ENCODE measurements at regions not wholly inside any gene's neighbourhood (a gene's known extent, or its start where the extent isn't known, plus 50 kb on each side); places are given as distances from the start of the nearest gene placed in this dataset.
"Not testable (repeated sequence)": the region's sequence is repeated elsewhere in the genome, so short reads cannot be mapped to it uniquely, and the experiment has no call there.

DNA sequence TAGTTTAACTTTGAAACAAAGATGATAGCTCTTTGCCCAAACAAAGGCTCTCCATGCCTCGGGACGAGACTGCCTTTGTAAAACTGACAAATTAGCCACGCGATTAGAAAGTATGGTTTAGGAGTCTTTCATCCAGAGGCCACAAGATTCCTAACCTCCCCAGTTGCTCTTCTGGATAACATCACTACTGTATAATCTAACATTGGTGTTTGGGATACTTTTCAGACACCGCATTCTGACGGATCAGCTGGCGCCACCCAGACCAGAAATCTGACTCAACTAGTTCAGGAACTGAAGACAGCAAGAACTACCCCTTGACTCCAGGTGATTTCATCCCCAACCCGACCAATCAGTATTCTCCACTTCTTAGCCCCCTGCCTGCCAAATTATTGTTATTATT, 98.1 kb upstream of the TEX13D start:
- DNase-seq (ENCODE audit: low read depth in 2 of 3, low spot score in 2 of 3): no peak

DNA sequence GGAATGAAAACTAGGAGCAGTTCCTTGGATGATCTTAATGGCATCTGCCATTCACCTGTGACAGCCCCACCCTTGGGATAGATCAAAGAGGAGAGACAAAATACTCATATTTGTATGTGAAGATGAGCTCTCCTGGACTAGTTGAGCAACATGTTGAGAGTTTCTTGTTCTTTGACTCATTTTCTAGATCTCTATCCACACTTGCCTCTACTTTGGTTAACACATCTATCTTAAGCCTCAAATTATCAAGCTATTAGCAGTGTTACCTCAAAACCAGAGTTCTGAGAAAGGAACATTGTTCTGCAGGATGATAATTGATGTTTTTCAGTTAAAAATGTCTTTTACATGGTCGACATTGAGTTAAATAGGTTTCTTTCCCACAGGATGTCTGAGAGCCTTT, 94.2 kb upstream of the TEX13D start:
- DNase-seq (ENCODE audit: low read depth in 2 of 3, low spot score in 2 of 3): no peak

DNA sequence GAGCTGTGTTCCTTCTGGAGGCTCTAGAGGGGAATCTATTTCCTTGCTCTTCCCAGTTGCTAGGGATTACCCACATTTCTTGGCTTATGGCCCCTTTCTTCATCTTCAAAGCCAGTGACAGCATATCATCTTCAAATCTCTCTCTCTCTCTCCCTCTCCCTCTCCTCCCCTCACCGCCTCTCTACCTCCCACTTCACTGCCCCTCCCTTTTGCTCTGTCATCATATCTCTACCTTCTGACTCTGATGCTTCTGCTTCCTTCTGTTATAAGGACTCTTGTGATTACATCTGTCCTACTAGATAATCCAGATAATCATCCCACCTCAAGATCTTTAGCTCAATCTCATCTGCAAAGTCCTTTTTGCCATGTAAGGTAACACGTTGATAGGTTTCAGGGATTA, 93.1 kb upstream of the TEX13D start:
- DNase-seq (ENCODE audit: low read depth in 2 of 3, low spot score in 2 of 3): no peak

DNA sequence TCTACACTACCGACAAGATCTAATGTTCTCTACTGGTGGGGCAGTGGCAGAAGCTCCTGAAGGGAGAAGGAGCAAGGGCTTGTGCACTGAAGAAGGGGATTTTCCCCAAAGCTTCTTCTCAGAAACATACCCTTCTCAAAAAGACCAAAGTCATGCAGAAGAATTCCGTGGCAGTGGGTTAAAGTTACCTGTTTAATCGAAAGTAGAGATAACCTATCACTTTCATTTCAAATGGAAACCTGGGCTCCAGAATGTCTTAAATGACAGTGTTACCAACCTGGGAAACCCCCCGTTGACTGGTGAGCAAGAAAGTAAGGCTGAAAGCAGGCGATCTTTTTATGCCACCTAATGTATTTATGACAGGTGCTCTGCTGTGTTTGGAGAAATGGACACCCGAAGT, 92.5 kb upstream of the TEX13D start:
- no peak for DNase-seq (ENCODE audit: low read depth in 2 of 3, low spot score in 2 of 3)

DNA sequence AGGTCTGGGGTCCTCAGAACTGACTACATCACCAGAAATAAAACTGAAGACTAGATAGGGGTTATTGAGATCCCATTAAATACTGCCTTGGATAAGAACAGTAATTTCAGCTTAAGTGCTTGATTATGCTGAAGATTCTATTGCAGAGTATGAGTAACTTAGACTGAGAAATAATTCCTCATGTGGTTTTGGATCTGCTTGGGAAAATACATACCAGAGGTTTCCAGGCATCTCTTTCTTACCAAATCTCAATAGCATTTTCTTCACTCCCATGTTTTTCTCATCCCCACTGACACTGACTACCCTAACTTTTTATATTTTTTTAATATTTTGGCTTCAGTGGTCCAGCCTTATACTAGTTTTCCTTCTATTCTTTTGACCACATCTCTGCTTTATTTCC, 92.0 kb upstream of the TEX13D start:
- no peak for DNase-seq (ENCODE audit: low read depth in 2 of 3, low spot score in 2 of 3)

DNA sequence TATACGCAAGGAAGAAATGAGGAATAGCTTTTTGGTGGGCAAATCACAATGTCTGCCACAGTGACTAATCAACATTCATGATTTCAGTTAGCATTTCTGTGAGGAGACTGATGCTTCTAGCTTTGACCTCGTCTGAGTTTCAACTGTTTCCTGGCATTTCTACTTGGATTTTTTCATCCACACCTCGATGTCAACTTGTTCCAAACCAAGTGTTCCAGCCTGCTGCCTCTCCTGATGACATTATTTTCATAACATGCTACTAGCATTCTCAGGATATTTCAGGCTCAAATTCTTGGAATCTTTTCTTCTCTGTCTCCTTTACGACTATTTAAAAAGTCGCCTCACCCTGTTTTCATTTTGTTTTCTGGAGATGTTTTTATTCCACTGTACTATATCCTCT, 90.3 kb upstream of the TEX13D start:
- no peak for DNase-seq (ENCODE audit: low read depth in 2 of 3, low spot score in 2 of 3)

DNA sequence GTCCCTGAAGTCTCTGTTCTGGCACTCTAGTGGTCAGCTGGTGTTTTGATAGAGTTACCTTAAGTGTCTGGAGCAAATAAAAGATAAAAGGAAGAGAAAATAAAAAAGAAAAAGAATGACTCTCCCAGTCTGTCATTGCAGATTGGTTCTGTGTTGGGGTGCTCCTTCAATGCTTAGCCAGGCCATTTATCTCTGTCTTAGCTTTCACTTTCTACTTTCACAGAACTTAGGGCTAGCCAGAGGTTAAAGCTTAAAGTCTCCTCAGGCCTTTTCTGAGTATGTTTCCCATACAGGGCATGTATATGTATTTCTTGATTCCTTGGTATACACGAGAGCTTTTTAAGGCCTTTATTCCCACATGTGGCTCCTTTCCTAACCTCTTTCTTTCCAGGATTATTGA, 83.1 kb upstream of the TEX13D start:
- no peak for DNase-seq (ENCODE audit: low read depth in 2 of 3, low spot score in 2 of 3)

DNA sequence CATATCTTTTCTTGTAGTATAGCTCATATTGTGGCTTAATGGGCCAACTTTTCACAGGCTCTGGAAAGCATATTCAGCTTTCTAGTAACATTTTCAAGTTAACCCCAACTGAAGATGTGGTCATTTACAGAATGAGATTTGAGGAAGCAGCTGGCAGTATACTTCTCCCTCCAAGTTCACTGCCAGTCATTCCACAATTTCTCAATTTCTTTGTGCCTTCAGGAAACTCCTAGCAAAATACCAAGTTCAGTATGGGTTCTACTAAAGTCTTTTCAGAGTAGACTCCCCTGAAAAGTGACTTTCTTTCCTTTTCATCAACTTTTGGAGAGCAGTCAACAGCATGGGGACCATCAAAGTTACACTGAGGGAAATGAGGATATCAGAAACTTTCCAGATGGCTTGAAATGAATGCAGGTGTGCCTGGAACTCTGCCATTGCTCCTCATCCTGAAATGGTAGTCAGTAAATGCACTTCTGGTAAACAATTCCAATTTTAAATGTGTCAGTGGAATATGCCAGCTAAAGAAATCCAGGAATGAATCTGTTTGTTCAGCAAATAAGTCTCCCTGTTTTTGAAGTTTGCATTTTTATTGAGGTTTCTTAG, 81.5 kb upstream of the TEX13D start:
- DNase-seq (ENCODE audit: low read depth in 2 of 3, low spot score in 2 of 3): peak in 1 of 3 donors; percentile 3

DNA sequence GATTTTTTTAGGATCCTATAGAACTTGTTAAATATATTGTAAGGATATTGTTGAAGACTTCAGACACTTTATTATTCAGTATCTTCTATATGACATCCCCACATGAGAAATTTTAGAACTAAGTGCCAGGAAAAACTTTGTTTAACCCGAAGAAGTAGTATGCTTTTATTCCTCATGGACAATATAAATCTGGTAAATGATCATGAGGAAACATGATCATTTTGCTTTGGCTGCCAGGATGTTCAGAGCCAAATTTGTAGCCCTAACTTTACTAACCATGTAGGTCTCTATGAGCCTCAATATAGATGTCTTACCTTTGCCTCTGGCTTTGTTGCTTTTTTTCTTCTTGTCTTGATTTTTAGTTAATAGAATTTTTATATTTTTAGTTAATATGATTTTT, 77.8 kb upstream of the TEX13D start:
- DNase-seq (ENCODE audit: low read depth in 2 of 3, low spot score in 2 of 3): no peak

DNA sequence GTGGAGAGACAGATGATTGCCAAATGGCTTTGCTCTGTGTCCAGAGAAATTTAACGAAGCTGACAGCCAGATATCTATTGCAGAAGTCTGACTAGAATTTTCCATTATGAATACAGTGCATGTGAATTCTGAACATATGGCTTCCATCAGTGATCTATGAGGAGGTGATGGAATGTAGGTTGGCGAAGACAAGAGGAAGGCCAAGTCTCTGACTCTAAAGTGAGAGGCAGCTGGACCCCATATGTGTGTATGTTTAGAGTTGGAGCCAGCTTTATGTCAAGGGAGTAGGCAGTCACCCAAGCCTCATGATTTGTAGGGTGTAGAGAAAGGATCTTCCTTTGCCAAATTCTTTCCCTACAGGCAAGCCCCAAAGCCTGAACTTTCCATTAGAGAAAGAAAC, 76.2 kb upstream of the TEX13D start:
- no peak for DNase-seq (ENCODE audit: low read depth in 2 of 3, low spot score in 2 of 3)

DNA sequence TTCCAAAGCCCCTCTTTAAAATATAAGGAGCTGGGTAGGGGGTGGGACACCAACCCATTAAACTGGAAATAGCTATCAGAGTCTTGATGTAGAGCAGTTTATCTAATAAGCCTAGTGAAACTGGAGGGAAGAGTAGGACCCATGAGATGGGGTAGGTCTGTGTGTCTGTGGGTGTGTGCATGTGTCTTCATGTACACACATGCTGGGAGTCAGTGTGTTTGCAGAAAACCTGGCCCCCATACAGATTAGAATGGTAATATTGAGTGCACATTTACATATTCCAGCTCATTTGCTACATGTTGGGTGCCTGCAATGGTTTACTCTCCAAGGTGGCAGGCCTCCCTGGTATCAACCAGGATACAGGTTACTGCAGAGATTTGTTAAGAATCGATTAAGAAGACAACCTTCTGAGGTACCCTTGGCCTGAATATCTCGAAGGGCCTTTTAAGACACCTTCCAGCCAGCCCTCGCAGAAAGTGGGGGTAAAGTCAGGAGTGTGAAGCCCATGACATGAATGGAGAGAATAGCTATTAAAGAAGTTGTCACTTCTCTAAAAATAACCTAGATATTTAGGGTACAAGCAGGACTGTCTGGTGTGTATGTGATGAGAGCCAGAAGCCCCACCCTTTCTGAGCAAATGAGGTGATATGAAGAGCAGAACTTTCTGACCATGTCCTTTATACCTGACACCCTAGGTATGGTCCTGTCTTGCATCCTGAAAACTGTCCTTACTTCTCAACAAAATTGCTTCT, 75.7 kb upstream of the TEX13D start:
- no peak for DNase-seq (ENCODE audit: low read depth in 2 of 3, low spot score in 2 of 3)

DNA sequence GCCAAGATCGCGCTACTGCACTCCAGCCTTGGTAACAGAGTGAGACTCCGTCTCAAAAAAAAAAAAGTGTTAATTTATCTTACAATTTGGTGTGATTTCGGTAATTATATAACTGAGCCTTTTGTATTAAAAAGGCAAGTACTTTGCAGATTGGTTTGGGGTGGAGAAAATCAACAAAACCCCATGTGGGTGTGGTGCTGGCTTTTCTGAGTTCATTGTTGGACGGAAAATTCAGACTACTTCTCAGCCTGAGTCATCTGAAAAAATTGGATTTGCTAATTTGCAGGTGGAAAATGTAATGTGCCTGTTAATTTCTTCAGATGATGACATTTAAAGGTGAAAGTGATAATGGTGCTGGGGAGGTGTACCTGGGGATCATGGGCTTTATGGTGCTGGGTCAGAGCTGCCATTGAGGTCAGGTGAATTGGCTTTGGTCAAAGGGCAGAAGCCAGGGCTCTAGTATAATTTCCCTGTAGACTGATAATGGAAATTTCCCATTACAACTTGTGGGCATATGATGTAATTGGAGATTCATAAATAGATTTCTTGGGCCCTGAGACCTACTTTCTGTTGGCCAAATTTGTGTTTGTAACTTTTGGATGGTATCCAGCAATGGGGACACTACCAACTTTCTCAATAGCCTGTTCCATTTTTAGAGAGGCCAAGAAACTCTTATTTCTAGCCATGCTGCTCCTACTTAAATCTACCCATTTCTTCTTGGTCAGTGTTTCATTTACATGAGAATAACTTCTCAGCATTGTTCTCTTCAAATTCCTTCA, 74.3 kb upstream of the TEX13D start:
- DNase-seq (ENCODE audit: low read depth in 2 of 3, low spot score in 2 of 3): no peak

DNA sequence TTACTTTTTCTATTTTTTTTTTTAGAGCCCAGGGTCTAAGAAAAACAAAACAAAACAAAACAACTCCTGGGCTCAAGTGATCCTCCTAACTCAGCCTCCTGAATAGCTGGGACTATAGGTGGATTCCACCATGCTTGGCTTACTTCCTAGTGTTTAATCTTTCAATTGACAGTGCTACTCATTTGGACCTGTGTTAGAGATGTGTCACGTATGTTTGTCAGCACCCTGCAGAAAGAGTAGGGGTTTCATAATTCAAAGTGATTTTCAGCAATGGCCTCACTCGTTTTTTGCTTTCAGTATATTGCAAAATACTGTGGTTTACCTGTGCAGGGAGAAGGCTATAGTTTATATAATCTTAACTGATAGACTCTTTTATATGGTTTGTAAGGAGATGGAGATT, 71.6 kb upstream of the TEX13D start:
- no peak for DNase-seq (ENCODE audit: low read depth in 2 of 3, low spot score in 2 of 3)

DNA sequence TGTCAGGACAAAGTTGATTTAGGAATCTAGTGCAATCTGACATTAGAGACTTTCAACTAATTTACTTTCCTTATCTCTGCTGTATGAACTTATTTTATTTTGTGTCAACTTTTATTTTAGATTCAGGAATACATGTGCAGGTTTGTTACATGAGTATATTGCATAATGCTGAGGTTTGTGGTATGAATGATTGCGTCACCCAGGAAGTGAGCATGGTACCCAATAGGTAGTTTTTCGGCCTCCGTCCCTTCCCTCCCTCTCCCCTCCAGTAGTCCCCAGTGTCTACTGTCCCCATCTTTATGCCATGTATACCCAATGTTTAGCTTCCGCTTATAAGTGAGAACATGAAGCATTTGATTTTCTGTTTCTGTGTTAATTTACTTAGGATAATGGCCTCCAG, 68.7 kb upstream of the TEX13D start:
- DNase-seq (ENCODE audit: low read depth in 2 of 3, low spot score in 2 of 3): peak in 2 of 3 donors; percentile 13 to 14

DNA sequence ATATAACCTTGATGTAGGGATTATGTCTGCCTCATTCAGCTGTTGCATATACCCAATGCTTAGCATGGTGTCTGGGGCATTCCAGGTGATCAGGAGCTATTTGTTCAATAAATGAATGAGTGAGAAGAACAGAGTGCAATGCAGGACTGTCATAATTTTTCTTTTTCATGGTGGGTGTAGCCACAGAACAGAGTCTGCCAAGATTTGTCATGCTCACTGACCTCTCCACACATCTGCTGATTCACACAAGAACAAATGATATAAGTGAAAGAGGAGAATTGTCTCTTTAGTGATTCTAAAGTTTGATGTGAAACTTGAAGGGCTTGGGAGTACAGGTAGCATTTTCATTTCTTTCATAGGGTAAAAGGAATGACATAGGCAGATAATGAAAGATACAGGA, 64.4 kb upstream of the TEX13D start:
- no peak for DNase-seq (ENCODE audit: low read depth in 2 of 3, low spot score in 2 of 3)

DNA sequence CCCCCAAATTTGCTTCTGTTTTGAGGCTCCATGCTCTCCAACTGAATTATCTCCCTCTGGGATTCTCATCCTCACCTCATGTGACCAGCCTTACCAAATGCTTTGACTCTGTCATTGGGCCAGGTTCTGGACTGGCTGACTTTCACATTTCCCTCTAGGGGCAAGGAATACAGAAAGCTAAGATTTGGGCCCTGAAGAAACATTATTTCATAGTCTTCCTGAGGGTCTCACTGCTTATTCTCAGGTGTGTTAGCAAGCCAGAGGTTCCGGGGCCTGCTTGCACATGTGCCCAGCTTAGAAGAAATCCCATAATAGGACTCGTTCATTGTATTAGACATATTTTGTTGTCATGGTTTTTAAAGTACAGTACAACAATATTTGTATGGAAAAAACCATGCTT, 62.6 kb upstream of the TEX13D start:
- DNase-seq (ENCODE audit: low read depth in 2 of 3, low spot score in 2 of 3): no peak

DNA sequence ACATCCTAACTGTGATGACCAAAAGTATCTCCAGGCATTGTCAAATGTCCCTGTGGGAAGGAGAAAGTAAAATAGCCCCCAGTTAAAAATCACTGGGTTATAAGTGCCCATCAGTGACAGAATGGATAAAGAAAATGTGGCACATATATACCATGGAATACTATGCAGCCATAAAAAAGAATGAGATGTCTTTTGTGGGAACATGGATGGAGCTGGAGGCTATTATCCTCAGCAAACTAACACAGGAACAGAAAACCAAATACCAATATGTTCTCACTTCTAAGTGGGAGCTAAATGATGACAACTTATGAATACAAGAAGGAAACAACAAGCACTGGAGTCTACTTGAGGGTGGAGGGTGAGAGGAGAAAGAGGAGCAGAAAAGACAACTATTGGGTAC, 60.9 kb upstream of the TEX13D start:
- DNase-seq (ENCODE audit: low read depth in 2 of 3, low spot score in 2 of 3): not testable (repeated sequence)

DNA sequence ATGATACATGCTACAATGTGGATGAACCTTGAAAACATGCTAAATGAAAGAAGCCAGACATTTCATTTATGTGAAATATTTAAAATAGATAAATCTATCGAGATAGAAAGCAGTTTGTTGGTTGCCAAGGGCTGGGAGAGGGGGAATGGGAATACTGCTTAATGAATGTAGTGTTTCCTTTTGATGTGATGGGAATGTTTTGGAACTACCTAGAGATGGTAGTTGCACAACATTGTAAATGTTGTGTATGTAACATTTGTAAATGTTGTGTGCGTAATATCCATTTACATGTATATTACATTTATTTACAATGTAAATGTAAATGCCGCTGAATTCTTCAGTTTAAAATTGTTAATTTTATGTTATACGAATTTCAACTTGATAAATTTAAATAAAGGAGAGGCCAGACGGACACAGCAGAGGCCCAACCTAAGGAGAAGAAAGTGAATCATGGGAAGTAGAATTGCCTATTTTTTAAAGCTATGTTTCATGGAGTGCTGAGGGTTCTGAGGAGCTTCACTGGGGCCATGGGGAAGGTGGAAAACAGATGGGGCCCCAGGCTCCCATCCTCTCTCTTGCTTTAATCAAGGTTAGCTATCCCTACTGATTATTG, 60.0 kb upstream of the TEX13D start:
- DNase-seq (ENCODE audit: low read depth in 2 of 3, low spot score in 2 of 3): no peak

DNA sequence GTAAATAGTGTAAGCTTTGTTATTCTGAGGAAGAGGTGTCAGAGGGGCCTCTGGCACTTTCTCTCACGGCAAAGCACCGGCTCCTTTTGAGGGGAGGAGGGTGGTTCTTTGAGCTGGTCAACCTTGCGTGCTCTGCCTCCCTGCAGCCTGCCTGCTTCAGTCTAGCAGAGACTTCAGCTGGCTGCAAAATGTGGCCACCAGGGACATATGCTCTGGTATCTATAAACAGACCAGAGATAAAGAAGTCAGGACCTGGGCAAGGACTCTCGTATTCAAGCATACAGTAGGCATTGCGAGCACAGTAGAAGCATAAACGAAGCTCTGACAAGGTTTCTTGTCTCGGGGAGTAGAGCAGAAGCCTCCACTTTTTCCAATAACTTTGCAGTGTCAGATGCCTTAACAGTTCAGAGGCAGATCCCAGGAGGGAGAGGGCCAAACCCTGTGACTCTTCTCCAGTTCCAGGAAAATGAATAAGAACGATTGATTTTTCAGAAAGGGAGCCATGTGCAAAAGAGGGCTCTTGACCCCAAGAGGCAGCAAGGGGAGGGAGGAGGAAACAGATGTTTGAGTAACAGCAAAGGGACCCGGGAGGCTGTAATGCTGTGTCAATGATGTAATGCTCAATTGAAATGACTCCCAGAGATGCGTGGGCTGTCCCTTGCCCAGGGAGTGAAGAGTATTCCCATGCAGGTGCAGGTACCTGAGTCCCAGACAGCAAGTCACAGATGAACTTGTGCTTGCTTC, 57.9 kb upstream of the TEX13D start:
- DNase-seq (ENCODE audit: low read depth in 2 of 3, low spot score in 2 of 3): no peak

DNA sequence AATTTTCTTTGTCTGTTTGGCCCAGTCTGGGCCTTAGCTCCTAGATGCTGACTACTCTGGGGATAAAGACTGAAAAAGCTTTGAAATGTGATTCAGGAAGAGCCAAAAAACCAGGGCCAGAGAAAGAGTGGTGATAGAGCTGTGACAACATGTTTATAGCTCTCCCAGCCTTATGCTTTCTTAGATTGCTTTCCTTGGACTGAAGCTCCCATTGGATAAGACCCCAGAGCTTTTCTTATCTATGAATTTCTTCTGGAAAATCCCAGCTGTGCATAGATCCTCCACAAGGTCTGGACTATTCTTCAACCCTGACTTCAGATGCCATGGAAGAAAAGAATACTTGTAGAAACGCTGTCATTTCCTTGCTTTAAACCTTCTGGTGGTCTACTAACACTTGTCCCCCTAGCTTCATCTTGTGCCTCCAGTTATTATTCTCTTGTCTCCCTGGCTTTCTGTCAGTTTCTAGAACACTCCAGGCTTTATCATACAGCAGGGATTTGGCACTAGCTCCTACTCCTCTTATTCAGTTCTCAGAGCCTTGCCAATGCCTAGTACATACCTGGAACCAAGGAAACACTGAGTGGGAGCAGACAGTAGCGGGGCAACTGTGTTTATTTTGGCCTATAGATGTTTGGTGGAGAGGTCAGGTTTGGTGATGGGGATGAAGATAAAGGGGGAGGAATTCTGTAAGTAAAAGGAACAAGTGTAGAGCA, 57.1 kb upstream of the TEX13D start:
- no peak for DNase-seq (ENCODE audit: low read depth in 2 of 3, low spot score in 2 of 3)
